NB4 (cell line): ENCODE measurements at regions not wholly inside any gene's neighbourhood (a gene's known extent, or its start where the extent isn't known, plus 50 kb on each side); places are given as distances from the start of the nearest gene placed in this dataset.

ENCODE experiments used
- DNase-seq: peaks from one replicate; pipeline ENCODE4 v3.0.0; 2010; ENCODE audit warnings: low read depth
- H3K4me3 ChIP-seq: one replicate; pipeline ENCODE4 v1.5.1; 2011; ENCODE audit warnings: mild to moderate bottlenecking, low read depth, low read length, moderate library complexity
- CTCF ChIP-seq: IDR thresholded peaks from one replicate; pipeline ENCODE4 v1.5.1; 2012; ENCODE audit warnings: low read depth, low read length
- MAX ChIP-seq: IDR thresholded peaks from 2 replicates; pipeline ENCODE4 v1.6.1; 2011; ENCODE audit warnings: low read depth, low read length
- MYC ChIP-seq: IDR thresholded peaks from 2 replicates; pipeline ENCODE4 v1.6.1; 2011; ENCODE audit warnings: low read depth, low read length
- POLR2A ChIP-seq: IDR thresholded peaks from 2 replicates; pipeline ENCODE4 v1.6.1; 2011; ENCODE audit warnings: mild to moderate bottlenecking; ENCODE audit not compliant: insufficient read length; ENCODE audit errors: extremely low read depth

GRCh38 chr1:13878021-13878420 lies 178.0 kb downstream of the PRDM2 start:
- DNase-seq, result no peak
- no peak overlapping the region for H3K4me3 ChIP-seq
- TF ChIP-seq CTCF (no peak), MAX (no peak), POLR2A (no peak), MYC (no peak)

- H3K4me3 ChIP-seq, result no peak overlapping the region
- DNase-seq, result no peak
- TF ChIP-seq MYC (no peak), CTCF (no peak), POLR2A (no peak), MAX (no peak)
Measured at GRCh38 chr1:13878451-13878850, 178.5 kb downstream of the PRDM2 start.

- TF ChIP-seq MAX, result no peak
- TF ChIP-seq POLR2A, result no peak
- no peak for TF ChIP-seq MYC
- TF ChIP-seq CTCF, result no peak
- H3K4me3 ChIP-seq, result no peak overlapping the region
Measured at GRCh38 chr1:13881385-13882088, 181.5 kb downstream of the PRDM2 start.

GRCh38 chr1:13888351-13888986 lies 188.5 kb downstream of the PRDM2 start:
- H3K4me3 ChIP-seq, result no peak overlapping the region
- no peak for TF ChIP-seq MYC
- no peak for TF ChIP-seq CTCF
- no peak for TF ChIP-seq MAX
- TF ChIP-seq POLR2A, result no peak
- DNase-seq, result no peak

More at GRCh38 chr1:13881385-13882088, 181.5 kb downstream of the PRDM2 start:
- DNase-seq, result no peak

GRCh38 chr1:13889495-13889894 lies 189.5 kb downstream of the PRDM2 start:
- H3K4me3 ChIP-seq, result no peak overlapping the region
- TF ChIP-seq POLR2A, result no peak
- TF ChIP-seq MYC, result no peak
- TF ChIP-seq MAX, result no peak
- no peak for TF ChIP-seq CTCF
- no peak for DNase-seq
